ENCODE measurements at regions not wholly inside any gene's neighbourhood (a gene's known extent, or its start where the extent isn't known, plus 50 kb on each side); places are given as distances from the start of the nearest gene placed in this dataset.

DNA sequence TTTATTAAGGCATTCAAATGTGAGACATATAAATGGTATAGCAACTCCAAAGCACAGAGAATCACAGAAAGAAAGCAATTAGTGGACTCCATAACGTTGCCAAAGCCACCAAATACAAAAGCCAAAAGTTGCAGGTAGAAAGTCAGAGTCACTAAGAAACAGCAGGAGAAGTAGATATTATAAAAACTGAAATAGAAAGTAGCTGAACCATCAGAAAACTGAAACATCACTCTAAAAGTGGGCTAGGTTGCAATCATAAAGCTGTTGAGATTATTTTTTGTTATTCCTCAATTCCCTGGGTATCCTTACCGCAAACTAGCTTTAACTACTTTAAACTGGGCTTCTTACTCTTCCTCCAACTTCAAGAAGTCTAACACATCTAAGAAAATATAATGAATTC lies 108.1 kb upstream of the ARRDC3 start (continued):
- TF ChIP-seq, protein P1, sequence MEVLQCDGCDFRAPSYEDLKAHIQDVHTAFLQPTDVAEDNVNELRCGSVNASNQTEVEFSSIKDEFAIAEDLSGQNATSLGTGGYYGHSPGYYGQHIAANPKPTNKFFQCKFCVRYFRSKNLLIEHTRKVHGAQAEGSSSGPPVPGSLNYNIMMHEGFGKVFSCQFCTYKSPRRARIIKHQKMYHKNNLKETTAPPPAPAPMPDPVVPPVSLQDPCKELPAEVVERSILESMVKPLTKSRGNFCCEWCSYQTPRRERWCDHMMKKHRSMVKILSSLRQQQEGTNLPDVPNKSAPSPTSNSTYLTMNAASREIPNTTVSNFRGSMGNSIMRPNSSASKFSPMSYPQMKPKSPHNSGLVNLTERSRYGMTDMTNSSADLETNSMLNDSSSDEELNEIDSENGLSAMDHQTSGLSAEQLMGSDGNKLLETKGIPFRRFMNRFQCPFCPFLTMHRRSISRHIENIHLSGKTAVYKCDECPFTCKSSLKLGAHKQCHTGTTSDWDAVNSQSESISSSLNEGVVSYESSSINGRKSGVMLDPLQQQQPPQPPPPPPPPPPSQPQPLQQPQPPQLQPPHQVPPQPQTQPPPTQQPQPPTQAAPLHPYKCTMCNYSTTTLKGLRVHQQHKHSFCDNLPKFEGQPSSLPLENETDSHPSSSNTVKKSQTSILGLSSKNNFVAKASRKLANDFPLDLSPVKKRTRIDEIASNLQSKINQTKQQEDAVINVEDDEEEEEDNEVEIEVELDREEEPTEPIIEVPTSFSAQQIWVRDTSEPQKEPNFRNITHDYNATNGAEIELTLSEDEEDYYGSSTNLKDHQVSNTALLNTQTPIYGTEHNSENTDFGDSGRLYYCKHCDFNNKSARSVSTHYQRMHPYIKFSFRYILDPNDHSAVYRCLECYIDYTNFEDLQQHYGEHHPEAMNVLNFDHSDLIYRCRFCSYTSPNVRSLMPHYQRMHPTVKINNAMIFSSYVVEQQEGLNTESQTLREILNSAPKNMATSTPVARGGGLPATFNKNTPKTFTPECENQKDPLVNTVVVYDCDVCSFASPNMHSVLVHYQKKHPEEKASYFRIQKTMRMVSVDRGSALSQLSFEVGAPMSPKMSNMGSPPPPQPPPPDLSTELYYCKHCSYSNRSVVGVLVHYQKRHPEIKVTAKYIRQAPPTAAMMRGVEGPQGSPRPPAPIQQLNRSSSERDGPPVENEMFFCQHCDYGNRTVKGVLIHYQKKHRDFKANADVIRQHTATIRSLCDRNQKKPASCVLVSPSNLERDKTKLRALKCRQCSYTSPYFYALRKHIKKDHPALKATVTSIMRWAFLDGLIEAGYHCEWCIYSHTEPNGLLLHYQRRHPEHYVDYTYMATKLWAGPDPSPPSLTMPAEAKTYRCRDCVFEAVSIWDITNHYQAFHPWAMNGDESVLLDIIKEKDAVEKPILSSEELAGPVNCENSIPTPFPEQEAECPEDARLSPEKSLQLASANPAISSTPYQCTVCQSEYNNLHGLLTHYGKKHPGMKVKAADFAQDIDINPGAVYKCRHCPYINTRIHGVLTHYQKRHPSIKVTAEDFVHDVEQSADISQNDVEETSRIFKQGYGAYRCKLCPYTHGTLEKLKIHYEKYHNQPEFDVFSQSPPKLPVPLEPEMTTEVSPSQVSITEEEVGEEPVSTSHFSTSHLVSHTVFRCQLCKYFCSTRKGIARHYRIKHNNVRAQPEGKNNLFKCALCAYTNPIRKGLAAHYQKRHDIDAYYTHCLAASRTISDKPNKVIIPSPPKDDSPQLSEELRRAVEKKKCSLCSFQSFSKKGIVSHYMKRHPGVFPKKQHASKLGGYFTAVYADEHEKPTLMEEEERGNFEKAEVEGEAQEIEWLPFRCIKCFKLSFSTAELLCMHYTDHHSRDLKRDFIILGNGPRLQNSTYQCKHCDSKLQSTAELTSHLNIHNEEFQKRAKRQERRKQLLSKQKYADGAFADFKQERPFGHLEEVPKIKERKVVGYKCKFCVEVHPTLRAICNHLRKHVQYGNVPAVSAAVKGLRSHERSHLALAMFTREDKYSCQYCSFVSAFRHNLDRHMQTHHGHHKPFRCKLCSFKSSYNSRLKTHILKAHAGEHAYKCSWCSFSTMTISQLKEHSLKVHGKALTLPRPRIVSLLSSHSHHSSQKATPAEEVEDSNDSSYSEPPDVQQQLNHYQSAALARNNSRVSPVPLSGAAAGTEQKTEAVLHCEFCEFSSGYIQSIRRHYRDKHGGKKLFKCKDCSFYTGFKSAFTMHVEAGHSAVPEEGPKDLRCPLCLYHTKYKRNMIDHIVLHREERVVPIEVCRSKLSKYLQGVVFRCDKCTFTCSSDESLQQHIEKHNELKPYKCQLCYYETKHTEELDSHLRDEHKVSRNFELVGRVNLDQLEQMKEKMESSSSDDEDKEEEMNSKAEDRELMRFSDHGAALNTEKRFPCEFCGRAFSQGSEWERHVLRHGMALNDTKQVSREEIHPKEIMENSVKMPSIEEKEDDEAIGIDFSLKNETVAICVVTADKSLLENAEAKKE (CRISPR knock-in tag; IDR thresholded peaks at IDR 0.05) = no peak
- TF ChIP-seq, protein P2, sequence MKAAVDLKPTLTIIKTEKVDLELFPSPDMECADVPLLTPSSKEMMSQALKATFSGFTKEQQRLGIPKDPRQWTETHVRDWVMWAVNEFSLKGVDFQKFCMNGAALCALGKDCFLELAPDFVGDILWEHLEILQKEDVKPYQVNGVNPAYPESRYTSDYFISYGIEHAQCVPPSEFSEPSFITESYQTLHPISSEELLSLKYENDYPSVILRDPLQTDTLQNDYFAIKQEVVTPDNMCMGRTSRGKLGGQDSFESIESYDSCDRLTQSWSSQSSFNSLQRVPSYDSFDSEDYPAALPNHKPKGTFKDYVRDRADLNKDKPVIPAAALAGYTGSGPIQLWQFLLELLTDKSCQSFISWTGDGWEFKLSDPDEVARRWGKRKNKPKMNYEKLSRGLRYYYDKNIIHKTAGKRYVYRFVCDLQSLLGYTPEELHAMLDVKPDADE (IDR thresholded peaks at IDR 0.05) = no peak
- TF ChIP-seq STAT1 (IDR thresholded peaks at IDR 0.05; ENCODE audit: unreplicated experiment) (no peak), ZNF114 (CRISPR knock-in tag; IDR thresholded peaks at IDR 0.05) (no peak), EZH2 (IDR thresholded peaks at IDR 0.05; ENCODE audit: low read depth, unreplicated experiment) (no peak)

DNA sequence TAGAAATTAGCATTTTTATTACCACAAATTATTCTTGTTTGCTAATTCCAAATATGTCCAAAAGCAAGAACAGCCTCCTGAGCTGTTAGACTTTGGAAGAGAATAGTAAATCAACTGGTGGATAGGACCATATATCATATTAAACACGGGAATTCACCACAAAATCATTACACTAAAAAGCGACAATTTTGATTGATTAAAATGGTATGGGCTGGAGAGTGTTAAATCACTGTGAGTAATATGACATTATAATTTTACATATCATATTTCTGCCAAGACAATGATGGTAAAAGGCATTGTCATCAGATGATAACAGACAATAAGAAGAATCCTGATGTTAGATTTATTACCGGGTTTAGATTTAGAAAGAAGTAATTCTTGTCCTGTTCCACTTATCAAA lies 107.2 kb upstream of the ARRDC3 start:
- Histone ChIP-seq H3K4me2 (no peak overlapping the region), H3K4me3 (no peak overlapping the region), H3K27me3 (ENCODE audit: insufficient read depth) (no peaks in the 10 kb centered on the region), H3F3A (replicated peaks; ENCODE audit: low read depth) (no peaks in the 10 kb centered on the region), H2AFZ (no peak overlapping the region), H3K9me2 (ENCODE audit: insufficient read depth) (no peaks in the 10 kb centered on the region), H3K79me2 (replicated peaks; ENCODE audit: insufficient read depth) (no peaks in the 10 kb centered on the region), H3K36me3 (ENCODE audit: insufficient read depth) (no peaks in the 10 kb centered on the region), H3K27ac (ENCODE audit: low read depth) (no peak overlapping the region), H3K4me1 (ENCODE audit: insufficient read depth) (peaks cover 7% of the 10 kb centered on the region; the same call in 1 of the 2 replicates), H4K20me1 (replicated peaks; ENCODE audit: insufficient read depth) (no peaks in the 10 kb centered on the region)
- Mint-ChIP-seq H3K36me3 (ENCODE audit: low read depth) (no peaks in the 10 kb centered on the region), H3K4me3 (no peak overlapping the region), H3K27me3 (ENCODE audit: insufficient read depth, low read depth, poor library complexity) (peaks cover 2% of the 10 kb centered on the region), H3K9me3 (no peaks in the 10 kb centered on the region), H3K4me1 (peaks cover 9% of the 10 kb centered on the region), H3K27ac (no peak overlapping the region)
- ATAC-seq (no peak), DNase-seq (ENCODE audit: low spot score) (no peak)
- TF ChIP-seq ZNF331 (CRISPR knock-in tag; IDR thresholded peaks at IDR 0.05; ENCODE audit: low read depth) (no peak), STAT1 (IDR thresholded peaks at IDR 0.05; ENCODE audit: unreplicated experiment) (no peak), POLR2AphosphoS5 (IDR thresholded peaks at IDR 0.05; ENCODE audit: low read depth) (no peak), NANOG (IDR thresholded peaks at IDR 0.05; ENCODE audit: borderline replicate concordance) (no peak), EZH2phosphoT487 (IDR thresholded peaks at IDR 0.05; ENCODE audit: unreplicated experiment) (no peak), JUNB (IDR thresholded peaks at IDR 0.05; ENCODE audit: unreplicated experiment) (no peak), ZNF114 (CRISPR knock-in tag; IDR thresholded peaks at IDR 0.05) (no peak)
- TF ChIP-seq, protein P2 (IDR thresholded peaks at IDR 0.05) = no peak

All from GM23338 (cell line).